HepG2 (cell line): ENCODE measurements at regions not wholly inside any gene's neighbourhood (a gene's known extent, or its start where the extent isn't known, plus 50 kb on each side); places are given as distances from the start of the nearest gene placed in this dataset.

Source experiments
- CTCF ChIP-seq: sonication (generic); formaldehyde crosslinking; IDR thresholded peaks from 2 replicates; pipeline ENCODE4 v1.5.0; 2020; ENCODE audit warnings: mild to moderate bottlenecking, missing genetic modification reagents, moderate library complexity
- RAD21 ChIP-seq: fragments of 450-650 bp; formaldehyde crosslinking; IDR thresholded peaks from 2 replicates; pipeline ENCODE4 v1.5.0; 2020; ENCODE audit warnings: mild to moderate bottlenecking
- ZKSCAN1 ChIP-seq: fragments of 150-350 bp; IDR thresholded peaks from 2 replicates; pipeline ENCODE4 v1.6.1; 2014; ENCODE audit warnings: low read length
- ZNF253 ChIP-seq: sonication (generic); formaldehyde crosslinking; IDR thresholded peaks from 2 replicates; pipeline ENCODE4 v1.8.0; 2022; ENCODE audit warnings: mild to moderate bottlenecking, missing genetic modification reagents, borderline replicate concordance

GRCh38 chr7:106792233-106792926 is 72.7 kb upstream of the PIK3CG start:
- TF ChIP-seq ZNF253 (CRISPR knock-in tag) (no peak), CTCF (no peak), ZKSCAN1 (no peak), RAD21 (no peak)
